Kidney (tissue), 13 donors: ENCODE measurements at regions not wholly inside any gene's neighbourhood (a gene's known extent, or its start where the extent isn't known, plus 50 kb on each side); places are given as distances from the start of the nearest gene placed in this dataset.

ENCODE experiments used
- DNase-seq, 5 donors: peaks; one replicate each; pipeline ENCODE4 v3.0.0-alpha.2; 2013 to 2020
- FAIRE-seq: peaks from 2 replicates; lab custom pipeline; 2012; peaks lifted over from hg19 to GRCh38; lab: Jason Lieb, UNC
- H3K27ac ChIP-seq, 2 donors: one replicate each; pipeline ENCODE4 v1.7.0; 2013; ENCODE audit warnings: low read depth in 2 of 2, low read length in 2 of 2, inconsistent platforms in 1 of 2
- H3K27me3 ChIP-seq: one replicate; pipeline ENCODE4 v1.7.1; 2013; ENCODE audit warnings: low read length, inconsistent platforms; ENCODE audit not compliant: control insufficient read depth, insufficient read depth
- H3K36me3 ChIP-seq, 3 donors: one replicate each; pipeline versions ENCODE4 v1.7.0 to v1.7.1; 2013; ENCODE audit warnings: low read length in 3 of 3, control low read depth in 1 of 3, inconsistent platforms in 1 of 3; ENCODE audit not compliant: insufficient read depth in 3 of 3, control insufficient read depth in 2 of 3
- H3K4me1 ChIP-seq, 3 donors: one replicate each; pipeline versions ENCODE4 v1.7.0 to v1.7.1; 2013; ENCODE audit warnings: low read length in 3 of 3, inconsistent platforms in 1 of 3, low read depth in 1 of 3; ENCODE audit not compliant: control insufficient read depth in 2 of 3, insufficient read depth in 2 of 3
- H3K4me3 ChIP-seq, 3 donors: one replicate each; pipeline versions ENCODE4 v1.7.0 to v1.8.1; 2013; ENCODE audit warnings: low read length in 3 of 3, control low read depth in 1 of 3, inconsistent platforms in 1 of 3
- H3K9ac ChIP-seq, 3 donors: one replicate each; pipeline versions ENCODE4 v1.7.0 to v1.7.1; 2013; ENCODE audit warnings: low read length in 3 of 3, control low read depth in 1 of 3, inconsistent platforms in 1 of 3
- H3K9me3 ChIP-seq, 3 donors: one replicate each; pipeline versions ENCODE4 v1.7.0 to v1.7.1; 2013; ENCODE audit warnings: low read length in 3 of 3, control low read depth in 1 of 3, inconsistent platforms in 1 of 3; ENCODE audit not compliant: control insufficient read depth in 2 of 3, insufficient read depth in 1 of 3
- intact Hi-C: fragments of 100-400 bp; cut with DNase I; formaldehyde crosslinking; loops from one replicate; pipeline ENCODE4 v1.11.1; 2022
- TF ChIP-seq, protein P1 (sequence below): IDR thresholded peaks from 3 replicates; pipeline ENCODE4 v1.5.1; 2012; ENCODE audit warnings: mild to moderate bottlenecking, moderate library complexity, borderline replicate concordance; ENCODE audit not compliant: insufficient read depth; ENCODE audit errors: extremely low read depth
- donor health status: control.
- donor health status: control.
- donor health status: control.
- donor health status: control.
- donor health status: control.
- donor health status: DM: yes; HTN: yes; CAD: no.
- donor health status: Normal renal cell carcinoma (clear cell type).

- Histone ChIP-seq H3K36me3 (no peaks in the 10 kb centered on the region), H3K4me1 (no peaks in the 10 kb centered on the region), H3K9ac (no peak overlapping the region), H3K27me3 (no peaks in the 10 kb centered on the region), H3K27ac (no peak overlapping the region), H3K4me3 (no peak overlapping the region), H3K9me3 (no peaks in the 10 kb centered on the region)
- intact Hi-C loops, result no loop called here
- no peak for FAIRE-seq
- DNase-seq, result no peak
- TF ChIP-seq, protein P1, sequence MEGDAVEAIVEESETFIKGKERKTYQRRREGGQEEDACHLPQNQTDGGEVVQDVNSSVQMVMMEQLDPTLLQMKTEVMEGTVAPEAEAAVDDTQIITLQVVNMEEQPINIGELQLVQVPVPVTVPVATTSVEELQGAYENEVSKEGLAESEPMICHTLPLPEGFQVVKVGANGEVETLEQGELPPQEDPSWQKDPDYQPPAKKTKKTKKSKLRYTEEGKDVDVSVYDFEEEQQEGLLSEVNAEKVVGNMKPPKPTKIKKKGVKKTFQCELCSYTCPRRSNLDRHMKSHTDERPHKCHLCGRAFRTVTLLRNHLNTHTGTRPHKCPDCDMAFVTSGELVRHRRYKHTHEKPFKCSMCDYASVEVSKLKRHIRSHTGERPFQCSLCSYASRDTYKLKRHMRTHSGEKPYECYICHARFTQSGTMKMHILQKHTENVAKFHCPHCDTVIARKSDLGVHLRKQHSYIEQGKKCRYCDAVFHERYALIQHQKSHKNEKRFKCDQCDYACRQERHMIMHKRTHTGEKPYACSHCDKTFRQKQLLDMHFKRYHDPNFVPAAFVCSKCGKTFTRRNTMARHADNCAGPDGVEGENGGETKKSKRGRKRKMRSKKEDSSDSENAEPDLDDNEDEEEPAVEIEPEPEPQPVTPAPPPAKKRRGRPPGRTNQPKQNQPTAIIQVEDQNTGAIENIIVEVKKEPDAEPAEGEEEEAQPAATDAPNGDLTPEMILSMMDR, result no peak
These were observed 62.1 kb downstream of the OTOR start for GRCh38 chr20:16810216-16810615.

- DNase-seq (no peak), FAIRE-seq (no peak)
- Histone ChIP-seq H3K9me3 (no peaks in the 10 kb centered on the region), H3K9ac (no peak overlapping the region), H3K27ac (no peak overlapping the region), H3K36me3 (no peaks in the 10 kb centered on the region), H3K4me1 (no peaks in the 10 kb centered on the region), H3K4me3 (no peak overlapping the region), H3K27me3 (no peaks in the 10 kb centered on the region)
- TF ChIP-seq, protein P1, result no peak
- intact Hi-C loops, result no loop called here
These were observed 68.0 kb downstream of the OTOR start for GRCh38 chr20:16816192-16816591.

DNA sequence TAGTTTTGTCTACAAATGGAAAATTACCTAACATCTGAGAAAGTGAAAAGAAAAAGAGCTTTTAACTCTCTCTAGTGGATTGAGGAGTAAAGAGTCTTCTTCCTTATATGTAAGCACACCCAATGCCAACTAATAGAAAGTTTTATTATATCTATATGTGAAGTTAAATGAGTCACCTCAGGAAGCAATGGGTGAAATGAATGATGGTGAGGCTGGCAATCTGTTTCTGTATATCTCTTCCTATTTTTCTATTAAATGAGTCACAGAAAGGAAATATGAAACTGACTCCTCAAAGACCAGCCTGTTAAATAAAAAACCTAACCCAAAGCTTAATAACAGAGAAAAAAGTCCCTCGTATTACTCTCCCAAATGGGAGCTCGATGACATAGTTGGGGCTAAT, 71.3 kb downstream of the OTOR start:
- Histone ChIP-seq H3K36me3 (no peaks in the 10 kb centered on the region), H3K9me3 (peaks cover 0 to 2% (median 0%) of the 10 kb centered on the region in 3 donors), H3K9ac (no peak overlapping the region), H3K4me1 (no peaks in the 10 kb centered on the region), H3K27ac (no peak overlapping the region), H3K4me3 (no peak overlapping the region), H3K27me3 (no peaks in the 10 kb centered on the region)
- FAIRE-seq, result no peak
- DNase-seq, result no peak
- TF ChIP-seq, protein P1, result no peak
- intact Hi-C loops, result no loop called here
